ENCODE measurements at regions not wholly inside any gene's neighbourhood (a gene's known extent, or its start where the extent isn't known, plus 50 kb on each side); places are given as distances from the start of the nearest gene placed in this dataset.

DNA sequence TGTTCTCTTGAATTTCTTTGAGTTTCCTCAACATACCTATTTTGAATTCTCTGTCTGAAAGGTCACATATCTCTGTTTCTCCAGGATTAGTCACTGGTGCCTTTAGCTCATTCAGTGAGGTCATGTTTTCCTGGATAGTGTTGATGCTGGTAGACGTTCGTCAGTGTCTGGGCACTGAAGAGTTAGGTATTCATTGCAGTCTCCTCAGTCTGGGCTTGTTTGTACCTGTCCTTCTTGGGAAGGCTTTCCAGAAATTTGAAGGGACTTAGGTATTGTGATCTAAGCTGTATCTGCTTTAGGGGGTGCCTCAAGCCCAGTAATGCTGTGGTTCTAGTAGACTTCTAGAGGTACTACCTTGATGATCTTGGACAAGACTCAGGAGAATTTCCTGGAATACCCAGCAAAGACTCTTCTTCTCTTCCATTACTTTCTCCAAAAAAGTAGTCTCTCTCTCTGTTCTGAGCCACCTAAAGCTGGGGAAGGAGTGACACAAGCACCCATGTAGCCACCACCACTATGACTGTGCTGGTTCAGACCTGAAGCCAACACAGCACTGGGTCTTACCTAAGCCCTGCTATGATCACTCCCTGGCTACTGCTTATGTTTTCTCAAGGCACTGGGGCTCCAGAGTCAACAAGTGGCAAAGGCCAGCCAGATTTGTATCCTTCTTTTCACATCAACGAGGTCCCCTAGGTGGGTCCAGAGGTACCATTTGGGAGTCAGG lies 852.0 kb downstream of the BCL11A start:
- TF ChIP-seq, protein P1, sequence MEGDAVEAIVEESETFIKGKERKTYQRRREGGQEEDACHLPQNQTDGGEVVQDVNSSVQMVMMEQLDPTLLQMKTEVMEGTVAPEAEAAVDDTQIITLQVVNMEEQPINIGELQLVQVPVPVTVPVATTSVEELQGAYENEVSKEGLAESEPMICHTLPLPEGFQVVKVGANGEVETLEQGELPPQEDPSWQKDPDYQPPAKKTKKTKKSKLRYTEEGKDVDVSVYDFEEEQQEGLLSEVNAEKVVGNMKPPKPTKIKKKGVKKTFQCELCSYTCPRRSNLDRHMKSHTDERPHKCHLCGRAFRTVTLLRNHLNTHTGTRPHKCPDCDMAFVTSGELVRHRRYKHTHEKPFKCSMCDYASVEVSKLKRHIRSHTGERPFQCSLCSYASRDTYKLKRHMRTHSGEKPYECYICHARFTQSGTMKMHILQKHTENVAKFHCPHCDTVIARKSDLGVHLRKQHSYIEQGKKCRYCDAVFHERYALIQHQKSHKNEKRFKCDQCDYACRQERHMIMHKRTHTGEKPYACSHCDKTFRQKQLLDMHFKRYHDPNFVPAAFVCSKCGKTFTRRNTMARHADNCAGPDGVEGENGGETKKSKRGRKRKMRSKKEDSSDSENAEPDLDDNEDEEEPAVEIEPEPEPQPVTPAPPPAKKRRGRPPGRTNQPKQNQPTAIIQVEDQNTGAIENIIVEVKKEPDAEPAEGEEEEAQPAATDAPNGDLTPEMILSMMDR (IDR thresholded peaks at IDR 0.05) = no peak
- no peak for TF ChIP-seq POLR2AphosphoS5 (IDR thresholded peaks at IDR 0.05)
- no peak for TF ChIP-seq POLR2A (IDR thresholded peaks at IDR 0.05)
